Endothelial cell (in vitro differentiated cells): ENCODE measurements at regions not wholly inside any gene's neighbourhood (a gene's known extent, or its start where the extent isn't known, plus 50 kb on each side); places are given as distances from the start of the nearest gene placed in this dataset.

Experiments
- DNase-seq: peaks from one replicate; pipeline ENCODE4 v3.0.0; 2021; ENCODE audit warnings: low spot score
- H3K27ac Mint-ChIP-seq: one replicate; pipeline ENCODE4 v1.8.0; 2021; ENCODE audit warnings: mixed read lengths, inconsistent platforms; ENCODE audit not compliant: unreplicated experiment
- H3K27me3 Mint-ChIP-seq: one replicate; pipeline ENCODE4 v1.8.0; 2021; ENCODE audit warnings: mild to moderate bottlenecking, moderate library complexity, mixed read lengths, inconsistent platforms; ENCODE audit not compliant: unreplicated experiment
- H3K36me3 Mint-ChIP-seq: one replicate; pipeline ENCODE4 v1.8.0; 2021; ENCODE audit warnings: mild to moderate bottlenecking, low read depth, mixed read lengths, inconsistent platforms; ENCODE audit not compliant: unreplicated experiment
- H3K4me1 Mint-ChIP-seq: one replicate; pipeline ENCODE4 v1.8.0; 2021; ENCODE audit warnings: mild to moderate bottlenecking, mixed read lengths, inconsistent platforms; ENCODE audit not compliant: unreplicated experiment
- H3K4me3 Mint-ChIP-seq: one replicate; pipeline ENCODE4 v1.8.0; 2021; ENCODE audit warnings: mild to moderate bottlenecking, mixed read lengths, inconsistent platforms; ENCODE audit not compliant: unreplicated experiment
- H3K9me3 Mint-ChIP-seq: one replicate; pipeline ENCODE4 v1.8.0; 2021; ENCODE audit warnings: mixed read lengths, inconsistent platforms; ENCODE audit not compliant: unreplicated experiment
- CTCF ChIP-seq: fragments of 200-600 bp; sonication (generic); IDR thresholded peaks from one replicate; pipeline ENCODE4 v1.5.0; 2021; ENCODE audit warnings: antibody characterized with exemption; ENCODE audit not compliant: unreplicated experiment

- peaks cover 9% of the 10 kb centered on the region for H3K4me1 Mint-ChIP-seq
- H3K9me3 Mint-ChIP-seq = no peaks in the 10 kb centered on the region
- no peak overlapping the region for H3K4me3 Mint-ChIP-seq
- no peaks in the 10 kb centered on the region for H3K27me3 Mint-ChIP-seq
- DNase-seq = no peak
- no peaks in the 10 kb centered on the region for H3K36me3 Mint-ChIP-seq
- H3K27ac Mint-ChIP-seq = no peak overlapping the region
- TF ChIP-seq CTCF = no peak
Observed at GRCh38 chr2:175523001-175523400, 341.5 kb upstream of the ATP5MC3 start.

- H3K27me3 Mint-ChIP-seq = no peaks in the 10 kb centered on the region
- no peak for DNase-seq
- TF ChIP-seq CTCF = no peak
- no peaks in the 10 kb centered on the region for H3K9me3 Mint-ChIP-seq
- H3K4me3 Mint-ChIP-seq = no peak overlapping the region
- H3K4me1 Mint-ChIP-seq = peaks cover 9% of the 10 kb centered on the region
- H3K27ac Mint-ChIP-seq = no peak overlapping the region
- no peaks in the 10 kb centered on the region for H3K36me3 Mint-ChIP-seq
Observed at GRCh38 chr2:175518206-175518605, 336.7 kb upstream of the ATP5MC3 start.

GRCh38 chr2:175516555-175516954 lies 335.0 kb upstream of the ATP5MC3 start:
- peaks cover 9% of the 10 kb centered on the region for H3K4me1 Mint-ChIP-seq
- H3K9me3 Mint-ChIP-seq = no peaks in the 10 kb centered on the region
- no peak overlapping the region for H3K27ac Mint-ChIP-seq
- H3K27me3 Mint-ChIP-seq = no peaks in the 10 kb centered on the region
- no peaks in the 10 kb centered on the region for H3K36me3 Mint-ChIP-seq
- no peak for DNase-seq
- H3K4me3 Mint-ChIP-seq = no peak overlapping the region
- TF ChIP-seq CTCF = no peak

- TF ChIP-seq CTCF = no peak
- Mint-ChIP-seq H3K4me1 (no peaks in the 10 kb centered on the region), H3K36me3 (no peaks in the 10 kb centered on the region), H3K9me3 (no peaks in the 10 kb centered on the region), H3K27me3 (no peaks in the 10 kb centered on the region), H3K4me3 (no peak overlapping the region), H3K27ac (no peak overlapping the region)
- no peak for DNase-seq
Observed at GRCh38 chr2:175500255-175500654, 318.7 kb upstream of the ATP5MC3 start.

GRCh38 chr2:175490360-175490791 lies 308.9 kb upstream of the ATP5MC3 start:
- no peak overlapping the region for H3K27ac Mint-ChIP-seq
- H3K4me3 Mint-ChIP-seq = no peak overlapping the region
- no peaks in the 10 kb centered on the region for H3K9me3 Mint-ChIP-seq
- no peaks in the 10 kb centered on the region for H3K36me3 Mint-ChIP-seq
- no peak for TF ChIP-seq CTCF
- H3K4me1 Mint-ChIP-seq = no peaks in the 10 kb centered on the region
- DNase-seq = no peak
- H3K27me3 Mint-ChIP-seq = no peaks in the 10 kb centered on the region
